GM19463 (cell line): ENCODE measurements at regions not wholly inside any gene's neighbourhood (a gene's known extent, or its start where the extent isn't known, plus 50 kb on each side); places are given as distances from the start of the nearest gene placed in this dataset.

Experiments
- ATAC-seq: cut with Tn5 transposase; IDR thresholded peaks from one replicate; pipeline ENCODE4 v1.9.1; 2021; ENCODE audit warnings: mild to moderate bottlenecking, moderate library complexity; ENCODE audit not compliant: unreplicated experiment

GRCh38 chr16:77131398-77131797 is 59.6 kb upstream of the MON1B start:
- ATAC-seq, result no peak

DNA sequence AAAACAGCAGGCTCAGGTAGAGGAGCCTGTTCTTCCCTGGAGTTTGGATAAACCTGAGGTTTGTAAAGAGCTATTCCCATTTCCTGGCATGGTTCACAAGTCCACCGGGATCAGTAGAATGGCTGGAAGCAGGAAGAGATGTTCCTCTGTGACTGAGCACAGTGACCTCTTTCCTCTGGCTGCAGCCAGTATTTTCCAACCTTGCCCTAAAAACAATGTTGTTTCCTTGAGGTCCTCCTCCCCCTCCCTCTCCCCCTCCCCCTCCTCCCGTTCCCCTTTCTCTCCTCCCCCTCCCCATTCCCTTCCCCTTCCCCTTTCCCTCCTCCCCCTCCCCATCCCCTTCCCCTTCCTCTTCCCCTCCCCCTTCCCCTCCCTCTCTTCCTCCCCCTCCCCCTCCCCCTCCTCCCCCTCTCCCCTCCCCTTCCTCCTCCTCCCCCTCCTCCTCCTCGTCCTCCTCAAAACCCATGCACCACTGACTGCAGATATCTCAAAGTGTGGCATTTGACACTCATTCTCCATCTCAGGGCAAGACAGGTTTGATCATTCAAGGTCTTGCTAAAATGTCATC is 58.9 kb upstream of the MON1B start:
- no peak for ATAC-seq

DNA sequence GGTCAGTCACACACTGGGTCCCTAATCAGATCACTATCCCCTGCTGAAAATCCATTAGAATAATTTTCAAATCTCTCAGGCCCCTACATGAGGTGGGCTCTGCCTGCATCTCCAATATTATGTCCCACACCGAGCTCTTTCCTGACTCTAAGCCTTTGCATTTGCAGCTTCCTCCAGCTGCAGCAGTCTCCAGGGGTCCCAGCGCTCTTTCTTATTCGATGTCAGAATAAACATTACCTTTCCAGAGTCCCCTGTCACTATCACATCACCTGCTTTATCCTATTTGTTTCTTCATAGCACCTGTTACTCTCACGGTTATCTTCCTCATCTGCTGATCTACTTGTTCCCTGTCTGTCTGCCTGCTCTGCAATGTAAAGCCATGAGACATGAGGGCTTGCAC is 57.3 kb upstream of the MON1B start:
- no peak for ATAC-seq

DNA sequence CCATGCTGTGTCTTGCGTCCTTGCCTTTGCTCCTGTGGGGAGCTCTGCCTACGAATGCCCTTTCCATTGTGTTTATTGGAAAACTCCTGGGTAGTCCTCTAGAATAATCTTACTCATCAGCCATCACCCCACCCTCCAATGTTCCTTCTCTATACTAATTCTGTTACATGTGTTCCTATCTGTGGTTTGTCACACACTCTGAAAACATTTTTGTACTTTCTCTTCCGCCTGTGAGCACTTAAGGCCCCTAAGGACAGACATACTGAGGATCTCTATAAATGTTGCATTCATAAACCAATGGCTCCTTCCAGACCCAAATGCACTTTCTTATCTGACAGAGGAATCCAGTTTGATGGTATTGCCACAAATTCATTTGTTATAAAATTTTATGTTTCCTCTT is 53.9 kb upstream of the MON1B start:
- no peak for ATAC-seq
